ENCODE measurements at regions not wholly inside any gene's neighbourhood (a gene's known extent, or its start where the extent isn't known, plus 50 kb on each side); places are given as distances from the start of the nearest gene placed in this dataset.

DNA sequence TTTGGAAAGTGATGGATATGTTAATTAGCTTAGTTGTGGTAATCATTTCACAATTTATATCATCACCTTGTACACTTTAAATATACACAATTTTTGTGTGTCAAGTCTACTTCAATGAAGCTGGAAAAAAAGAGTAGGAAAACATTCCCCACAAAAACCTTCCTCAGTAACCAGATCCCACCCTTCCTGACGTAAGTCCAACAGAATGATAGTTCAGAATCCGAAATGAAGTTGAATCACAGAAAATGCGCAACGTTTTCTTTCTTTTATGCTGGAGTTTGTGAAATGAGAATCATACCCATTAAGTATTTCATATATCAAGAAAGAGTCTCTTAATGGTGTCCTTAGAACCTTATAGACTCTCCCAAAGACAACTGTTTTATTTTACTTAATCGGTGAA is 292.9 kb downstream of the USP46 start:
- Histone ChIP-seq H2AFZ (replicated peaks; ENCODE audit: low read length, poor library complexity) (no peak overlapping the region), H2BK15ac (ENCODE audit: low read depth, low read length) (no peak overlapping the region), H3K79me1 (ENCODE audit: low read depth in 1 of 2, low read length in 2 of 2) (no peaks in the 10 kb centered on the region), H3K4me3 (ENCODE audit: insufficient read depth, low read depth, low read length) (no peak overlapping the region), H4K91ac (ENCODE audit: insufficient read depth, low read depth, low read length) (no peak overlapping the region), H3K4ac (ENCODE audit: low read depth, low read length) (no peak overlapping the region), H3K9me3 (ENCODE audit: control insufficient read depth, insufficient read depth, low read length) (no peaks in the 10 kb centered on the region), H3K36me3 (ENCODE audit: control insufficient read depth, insufficient read depth, low read length) (no peaks in the 10 kb centered on the region), H3K9me1 (ENCODE audit: insufficient read depth, low read length) (no peaks in the 10 kb centered on the region), H3K18ac (ENCODE audit: low read depth, low read length) (no peak overlapping the region), H3K4me2 (ENCODE audit: low read depth, low read length) (no peak overlapping the region), H4K8ac (ENCODE audit: low read depth in 2 of 2, low read length in 2 of 2) (no peak overlapping the region), H2AK5ac (ENCODE audit: low read depth, low read length) (no peak overlapping the region), H2AK9ac (replicated peaks; ENCODE audit: low read depth, low read length, poor library complexity) (no peak overlapping the region), H4K20me1 (ENCODE audit: insufficient read depth, low read length) (no peaks in the 10 kb centered on the region), H3K27me3 (ENCODE audit: control insufficient read depth, insufficient read depth, low read length) (peaks cover 8% of the 10 kb centered on the region), H2BK120ac (ENCODE audit: low read depth, low read length) (no peak overlapping the region), H3K27ac (ENCODE audit: insufficient read depth, low read length) (no peak overlapping the region), H3K14ac (replicated peaks; ENCODE audit: low read depth, low read length) (no peak overlapping the region), H3K23ac (ENCODE audit: low read depth, low read length) (no peak overlapping the region), H2BK20ac (ENCODE audit: low read depth, low read length) (no peak overlapping the region), H3K56ac (ENCODE audit: extremely low read depth, insufficient read depth, low read length) (no peak overlapping the region), H3K9ac (ENCODE audit: low read depth, low read length) (no peak overlapping the region), H4K5ac (ENCODE audit: low read depth, low read length) (no peak overlapping the region), H2BK5ac (ENCODE audit: low read depth, low read length, poor library complexity, severe bottlenecking) (no peak overlapping the region), H3K4me1 (ENCODE audit: control insufficient read depth, insufficient read depth, low read length) (no peaks in the 10 kb centered on the region)
- intact Hi-C loops (cut with micrococcal nuclease) (no loop called here), in situ Hi-C loops (cut with MboI; ENCODE audit: low sequenced_read_pairs) (no loop called here), dilution Hi-C loops (cut with HindIII; ENCODE audit: low sequenced_read_pairs, unreplicated experiment) (no loop called here)
- ChIA-PET CTCF (no interaction called here), POLR2A (ENCODE audit: unreplicated experiment) (no interaction called here)
- BruUV-seq (replicated peaks): no TSS peak
- no CpG with 5 or more reads among the region's 5 CpGs for WGBS, 2 experiments (ENCODE audit: extremely low coverage in 2 of 2, insufficient read length in 1 of 2)
- ATAC-seq (ENCODE audit: low read depth) (no peak), DNase-seq (no peak)
- TF ChIP-seq NFE2L2 (IDR thresholded peaks at IDR 0.05; ENCODE audit: low read depth, low read length) (no peak), RCOR1 (IDR thresholded peaks at IDR 0.05; ENCODE audit: insufficient replicate concordance, low read length) (no peak), FOS (IDR thresholded peaks at IDR 0.05; ENCODE audit: low read depth, low read length) (no peak), BHLHE40 (IDR thresholded peaks at IDR 0.05; ENCODE audit: low read depth, low read length) (no peak), POLR2A (IDR thresholded peaks at IDR 0.05; ENCODE audit: low read depth, low read length) (no peak)
- TF ChIP-seq, protein P1, sequence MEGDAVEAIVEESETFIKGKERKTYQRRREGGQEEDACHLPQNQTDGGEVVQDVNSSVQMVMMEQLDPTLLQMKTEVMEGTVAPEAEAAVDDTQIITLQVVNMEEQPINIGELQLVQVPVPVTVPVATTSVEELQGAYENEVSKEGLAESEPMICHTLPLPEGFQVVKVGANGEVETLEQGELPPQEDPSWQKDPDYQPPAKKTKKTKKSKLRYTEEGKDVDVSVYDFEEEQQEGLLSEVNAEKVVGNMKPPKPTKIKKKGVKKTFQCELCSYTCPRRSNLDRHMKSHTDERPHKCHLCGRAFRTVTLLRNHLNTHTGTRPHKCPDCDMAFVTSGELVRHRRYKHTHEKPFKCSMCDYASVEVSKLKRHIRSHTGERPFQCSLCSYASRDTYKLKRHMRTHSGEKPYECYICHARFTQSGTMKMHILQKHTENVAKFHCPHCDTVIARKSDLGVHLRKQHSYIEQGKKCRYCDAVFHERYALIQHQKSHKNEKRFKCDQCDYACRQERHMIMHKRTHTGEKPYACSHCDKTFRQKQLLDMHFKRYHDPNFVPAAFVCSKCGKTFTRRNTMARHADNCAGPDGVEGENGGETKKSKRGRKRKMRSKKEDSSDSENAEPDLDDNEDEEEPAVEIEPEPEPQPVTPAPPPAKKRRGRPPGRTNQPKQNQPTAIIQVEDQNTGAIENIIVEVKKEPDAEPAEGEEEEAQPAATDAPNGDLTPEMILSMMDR (conservative IDR thresholded peaks at IDR 0.05; ENCODE audit: low read depth, low read length): no peak
